Right atrium auricular region (tissue), 2 donors: ENCODE measurements at regions not wholly inside any gene's neighbourhood (a gene's known extent, or its start where the extent isn't known, plus 50 kb on each side); places are given as distances from the start of the nearest gene placed in this dataset.

ENCODE experiments used
- DNase-seq: peaks from one replicate; pipeline ENCODE4 v3.0.0-alpha.2; 2019; ENCODE audit warnings: low spot score
- H3K27ac ChIP-seq, 2 donors: fragments of 200-600 bp; sonication (generic); 1 replicate in 1 of 2; 2 replicates in 1 of 2; pipeline ENCODE4 v1.5.1; 2016 to 2019
- H3K27me3 ChIP-seq, 2 donors: fragments of 200-600 bp; sonication (generic); one replicate each; pipeline versions ENCODE4 v1.5.1 to v1.6.0; 2017 to 2019
- H3K36me3 ChIP-seq: fragments of 200-600 bp; sonication (generic); one replicate; pipeline ENCODE4 v1.5.1; 2016
- H3K4me1 ChIP-seq, 2 donors: fragments of 200-600 bp; sonication (generic); one replicate each; pipeline versions ENCODE4 v1.5.1 to v1.6.0; 2017 to 2019
- H3K4me3 ChIP-seq, 2 donors: fragments of 200-600 bp; sonication (generic); 1 replicate in 1 of 2; 2 replicates in 1 of 2; pipeline ENCODE4 v1.5.1; 2017 to 2019; ENCODE audit warnings: mild to moderate bottlenecking in 1 of 2, moderate library complexity in 1 of 2
- H3K9me3 ChIP-seq, 2 donors: fragments of 200-600 bp; sonication (generic); one replicate each; pipeline ENCODE4 v1.5.1; 2019
- CTCF ChIP-seq, 2 donors: fragments of 200-600 bp; sonication (generic); IDR thresholded peaks; one replicate each; pipeline ENCODE4 v1.5.1; 2019; ENCODE audit warnings: antibody characterized with exemption in 2 of 2

- no peak overlapping the region for H3K27ac ChIP-seq
- no peaks in the 10 kb centered on the region for H3K9me3 ChIP-seq
- TF ChIP-seq CTCF (IDR thresholded peaks at IDR 0.05) = no peak
These were observed 206.8 kb upstream of the ATP10B start for GRCh38 chr5:161058781-161059180.

GRCh38 chr5:161051920-161052500, 200.0 kb upstream of the ATP10B start:
- Histone ChIP-seq H3K27me3 (no peaks in the 10 kb centered on the region), H3K27ac (no peak overlapping the region), H3K4me1 (no peaks in the 10 kb centered on the region), H3K9me3 (no peaks in the 10 kb centered on the region), H3K4me3 (no peak overlapping the region), H3K36me3 (no peaks in the 10 kb centered on the region)
- DNase-seq = no peak
- no peak for TF ChIP-seq CTCF (IDR thresholded peaks at IDR 0.05)

More at GRCh38 chr5:161058781-161059180, 206.8 kb upstream of the ATP10B start:
- H3K4me3 ChIP-seq = no peak overlapping the region
- no peaks in the 10 kb centered on the region for H3K4me1 ChIP-seq
- H3K36me3 ChIP-seq = no peaks in the 10 kb centered on the region
- H3K27me3 ChIP-seq = no peaks in the 10 kb centered on the region
- DNase-seq = no peak

- Histone ChIP-seq H3K9me3 (no peaks in the 10 kb centered on the region), H3K4me1 (no peaks in the 10 kb centered on the region), H3K4me3 (no peak overlapping the region), H3K36me3 (no peaks in the 10 kb centered on the region), H3K27me3 (no peaks in the 10 kb centered on the region), H3K27ac (no peak overlapping the region)
- no peak for TF ChIP-seq CTCF (IDR thresholded peaks at IDR 0.05)
- no peak for DNase-seq
These were observed 195.0 kb upstream of the ATP10B start for GRCh38 chr5:161047024-161047423.

GRCh38 chr5:161042862-161043261, 190.9 kb upstream of the ATP10B start:
- no peak overlapping the region for H3K4me3 ChIP-seq
- DNase-seq = no peak
- no peaks in the 10 kb centered on the region for H3K4me1 ChIP-seq
- no peak overlapping the region for H3K27ac ChIP-seq
- no peaks in the 10 kb centered on the region for H3K27me3 ChIP-seq
- no peaks in the 10 kb centered on the region for H3K9me3 ChIP-seq
- no peaks in the 10 kb centered on the region for H3K36me3 ChIP-seq
- TF ChIP-seq CTCF (IDR thresholded peaks at IDR 0.05) = no peak

- Histone ChIP-seq H3K27ac (no peak overlapping the region), H3K27me3 (no peaks in the 10 kb centered on the region), H3K4me1 (no peaks in the 10 kb centered on the region), H3K36me3 (no peaks in the 10 kb centered on the region), H3K9me3 (no peaks in the 10 kb centered on the region), H3K4me3 (no peak overlapping the region)
- DNase-seq = no peak
- no peak for TF ChIP-seq CTCF (IDR thresholded peaks at IDR 0.05)
These were observed 190.4 kb upstream of the ATP10B start for GRCh38 chr5:161042443-161042842.

- no peak for TF ChIP-seq CTCF (IDR thresholded peaks at IDR 0.05)
- Histone ChIP-seq H3K27me3 (no peaks in the 10 kb centered on the region), H3K27ac (no peak overlapping the region), H3K4me3 (no peak overlapping the region), H3K9me3 (no peaks in the 10 kb centered on the region), H3K36me3 (no peaks in the 10 kb centered on the region), H3K4me1 (no peaks in the 10 kb centered on the region)
- no peak for DNase-seq
These were observed 188.8 kb upstream of the ATP10B start for GRCh38 chr5:161040818-161041217.
